Peyer's patch (tissue), 4 donors: ENCODE measurements at regions not wholly inside any gene's neighbourhood (a gene's known extent, or its start where the extent isn't known, plus 50 kb on each side); places are given as distances from the start of the nearest gene placed in this dataset.
"Not testable (repeated sequence)": the region's sequence is repeated elsewhere in the genome, so short reads cannot be mapped to it uniquely, and the experiment has no call there.

Source experiments
- POLR2A ChIP-seq, 2 donors: fragments of 450-650 bp; IDR thresholded peaks; one replicate each; pipeline ENCODE4 v1.5.1; 2017; ENCODE audit warnings: antibody characterized with exemption in 2 of 2, mild to moderate bottlenecking in 2 of 2, moderate library complexity in 2 of 2
- TF ChIP-seq, protein P1 (sequence below), 6 experiments: fragments of 450-650 bp in 4 of 6; fragments of 200-600 bp in 2 of 6; sonication (generic) in 1 of 6; IDR thresholded peaks; one replicate each; pipeline ENCODE4 v1.5.1; 2017 to 2019; ENCODE audit warnings: antibody characterized with exemption in 6 of 6, mild to moderate bottlenecking in 3 of 6, moderate library complexity in 1 of 6

DNA sequence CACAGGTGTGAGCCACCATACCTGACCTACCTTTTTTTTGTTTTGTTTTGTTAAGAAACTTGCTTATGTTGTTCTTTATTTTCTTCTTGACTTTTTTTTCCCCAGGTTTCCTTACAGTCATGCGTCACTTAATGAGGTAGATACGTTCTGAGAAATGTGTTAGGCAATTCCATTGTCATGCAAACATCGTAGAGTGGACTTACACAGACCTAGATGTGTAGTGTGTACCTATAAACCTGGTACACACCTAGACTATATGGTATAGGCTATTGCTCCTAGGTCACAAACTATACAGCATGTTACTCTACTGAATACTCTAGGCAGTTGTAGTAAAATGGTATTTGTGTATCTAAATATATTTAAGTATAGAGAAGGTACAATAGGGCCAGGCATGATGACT lies 448.6 kb downstream of the SPATA31D1 start:
- TF ChIP-seq, protein P1, sequence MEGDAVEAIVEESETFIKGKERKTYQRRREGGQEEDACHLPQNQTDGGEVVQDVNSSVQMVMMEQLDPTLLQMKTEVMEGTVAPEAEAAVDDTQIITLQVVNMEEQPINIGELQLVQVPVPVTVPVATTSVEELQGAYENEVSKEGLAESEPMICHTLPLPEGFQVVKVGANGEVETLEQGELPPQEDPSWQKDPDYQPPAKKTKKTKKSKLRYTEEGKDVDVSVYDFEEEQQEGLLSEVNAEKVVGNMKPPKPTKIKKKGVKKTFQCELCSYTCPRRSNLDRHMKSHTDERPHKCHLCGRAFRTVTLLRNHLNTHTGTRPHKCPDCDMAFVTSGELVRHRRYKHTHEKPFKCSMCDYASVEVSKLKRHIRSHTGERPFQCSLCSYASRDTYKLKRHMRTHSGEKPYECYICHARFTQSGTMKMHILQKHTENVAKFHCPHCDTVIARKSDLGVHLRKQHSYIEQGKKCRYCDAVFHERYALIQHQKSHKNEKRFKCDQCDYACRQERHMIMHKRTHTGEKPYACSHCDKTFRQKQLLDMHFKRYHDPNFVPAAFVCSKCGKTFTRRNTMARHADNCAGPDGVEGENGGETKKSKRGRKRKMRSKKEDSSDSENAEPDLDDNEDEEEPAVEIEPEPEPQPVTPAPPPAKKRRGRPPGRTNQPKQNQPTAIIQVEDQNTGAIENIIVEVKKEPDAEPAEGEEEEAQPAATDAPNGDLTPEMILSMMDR (IDR thresholded peaks at IDR 0.05) = not testable (repeated sequence)
- not testable (repeated sequence) for TF ChIP-seq POLR2A (IDR thresholded peaks at IDR 0.05)
